Breast epithelium (tissue), 4 donors: ENCODE measurements at regions not wholly inside any gene's neighbourhood (a gene's known extent, or its start where the extent isn't known, plus 50 kb on each side); places are given as distances from the start of the nearest gene placed in this dataset.

Experiments used
- DNase-seq, 2 donors: peaks; one replicate each; pipeline ENCODE4 v3.0.0-alpha.2; 2019; ENCODE audit warnings: low spot score in 2 of 2
- H3K27ac ChIP-seq, 2 donors: fragments of 200-600 bp; sonication (generic) in 1 of 2; one replicate each; pipeline ENCODE4 v1.5.1; 2016 to 2019; ENCODE audit warnings: mild to moderate bottlenecking in 1 of 2
- H3K27me3 ChIP-seq, 2 donors: fragments of 200-600 bp; sonication (generic) in 1 of 2; one replicate each; pipeline versions ENCODE4 v1.5.1 to v1.6.0; 2017 to 2019; ENCODE audit warnings: control low read depth in 1 of 2, mild to moderate bottlenecking in 1 of 2
- H3K36me3 ChIP-seq: fragments of 200-600 bp; one replicate; pipeline ENCODE4 v1.5.1; 2019
- H3K4me1 ChIP-seq, 2 donors: fragments of 200-600 bp; sonication (generic); one replicate each; pipeline ENCODE4 v1.5.1; 2016 to 2019; ENCODE audit warnings: control low read depth in 1 of 2
- H3K4me3 ChIP-seq, 3 donors: fragments of 200-600 bp; sonication (generic); 1 replicate in 2 of 3; 2 replicates in 1 of 3; pipeline ENCODE4 v1.5.1; 2016 to 2019; ENCODE audit warnings: mild to moderate bottlenecking in 3 of 3, moderate library complexity in 2 of 3
- H3K9me3 ChIP-seq, 2 donors: fragments of 200-600 bp; sonication (generic) in 1 of 2; one replicate each; pipeline ENCODE4 v1.5.1; 2016 to 2019; ENCODE audit warnings: control low read depth in 1 of 2
- CTCF ChIP-seq, 3 donors: fragments of 450-650 bp; IDR thresholded peaks; one replicate each; pipeline ENCODE4 v1.5.1; 2016 to 2017; ENCODE audit warnings: antibody characterized with exemption in 3 of 3, mild to moderate bottlenecking in 3 of 3, moderate library complexity in 3 of 3
- POLR2A ChIP-seq: fragments of 450-650 bp; IDR thresholded peaks from one replicate; pipeline ENCODE4 v1.6.1; 2016; ENCODE audit warnings: antibody characterized with exemption, mild to moderate bottlenecking, moderate library complexity
- POLR2AphosphoS5 ChIP-seq, 3 donors: sonication (generic); formaldehyde crosslinking; IDR thresholded peaks; one replicate each; pipeline ENCODE4 v1.6.1; 2017; ENCODE audit warnings: antibody characterized with exemption in 3 of 3
- intact Hi-C: fragments of 100-400 bp; cut with DNase I; formaldehyde crosslinking; loops from one replicate; pipeline ENCODE4 v1.15.1; 2023; ENCODE audit warnings: low total_unique reads

- intact Hi-C loops, result no loop called here
- Histone ChIP-seq H3K27me3 (no peaks in the 10 kb centered on the region), H3K9me3 (peaks cover 7 to 15% of the 10 kb centered on the region in 2 donors), H3K4me1 (no peaks in the 10 kb centered on the region), H3K27ac (no peak overlapping the region), H3K36me3 (no peaks in the 10 kb centered on the region), H3K4me3 (no peak overlapping the region)
- no peak for TF ChIP-seq POLR2A
- DNase-seq, result no peak
Measured at GRCh38 chr13:65756071-65756671, 1474.0 kb downstream of the PCDH9 start.

- Histone ChIP-seq H3K4me1 (no peaks in the 10 kb centered on the region), H3K36me3 (no peaks in the 10 kb centered on the region), H3K4me3 (no peak overlapping the region), H3K27me3 (no peaks in the 10 kb centered on the region), H3K9me3 (no peaks in the 10 kb centered on the region), H3K27ac (no peak overlapping the region)
- intact Hi-C loops, result no loop called here
- no peak for DNase-seq
- no peak for TF ChIP-seq POLR2AphosphoS5 (IDR thresholded peaks at IDR 0.05)
- TF ChIP-seq POLR2A, result no peak
- no peak for TF ChIP-seq CTCF (IDR thresholded peaks at IDR 0.05)
Measured at GRCh38 chr13:65748227-65748626, 1481.9 kb downstream of the PCDH9 start.

- H3K27ac ChIP-seq, result no peak overlapping the region
- no peaks in the 10 kb centered on the region for H3K4me1 ChIP-seq
- TF ChIP-seq POLR2AphosphoS5 (IDR thresholded peaks at IDR 0.05) (no peak), POLR2A (no peak), CTCF (IDR thresholded peaks at IDR 0.05) (no peak)
- H3K36me3 ChIP-seq, result no peaks in the 10 kb centered on the region
- DNase-seq, result no peak
- no peaks in the 10 kb centered on the region for H3K9me3 ChIP-seq
- intact Hi-C loops, result no loop called here
- no peaks in the 10 kb centered on the region for H3K27me3 ChIP-seq
- H3K4me3 ChIP-seq, result no peak overlapping the region
Measured at GRCh38 chr13:65746406-65746921, 1483.7 kb downstream of the PCDH9 start.

GRCh38 chr13:65744836-65745235 lies 1485.3 kb downstream of the PCDH9 start:
- intact Hi-C loops, result no loop called here
- H3K9me3 ChIP-seq, result no peaks in the 10 kb centered on the region
- no peak overlapping the region for H3K27ac ChIP-seq
- DNase-seq, result no peak
- no peak for TF ChIP-seq POLR2A
- no peak for TF ChIP-seq POLR2AphosphoS5 (IDR thresholded peaks at IDR 0.05)
- no peak for TF ChIP-seq CTCF (IDR thresholded peaks at IDR 0.05)
- no peaks in the 10 kb centered on the region for H3K36me3 ChIP-seq
- no peaks in the 10 kb centered on the region for H3K4me1 ChIP-seq
- no peak overlapping the region for H3K4me3 ChIP-seq
- no peaks in the 10 kb centered on the region for H3K27me3 ChIP-seq

- Histone ChIP-seq H3K4me3 (no peak overlapping the region), H3K27ac (no peak overlapping the region), H3K4me1 (no peaks in the 10 kb centered on the region), H3K36me3 (no peaks in the 10 kb centered on the region), H3K27me3 (no peaks in the 10 kb centered on the region), H3K9me3 (peaks cover 0 to 5% of the 10 kb centered on the region in 2 donors)
- TF ChIP-seq POLR2AphosphoS5 (IDR thresholded peaks at IDR 0.05) (no peak), CTCF (IDR thresholded peaks at IDR 0.05) (no peak), POLR2A (no peak)
- DNase-seq, result no peak
- intact Hi-C loops, result no loop called here
Measured at GRCh38 chr13:65733110-65733509, 1497.0 kb downstream of the PCDH9 start.
